Tibial nerve (tissue), 4 donors: ENCODE measurements at regions not wholly inside any gene's neighbourhood (a gene's known extent, or its start where the extent isn't known, plus 50 kb on each side); places are given as distances from the start of the nearest gene placed in this dataset.

Experiments
- DNase-seq, 2 donors: peaks; one replicate each; pipeline ENCODE4 v3.0.0-alpha.2; 2019; ENCODE audit warnings: low spot score in 2 of 2
- H3K27ac ChIP-seq, 4 donors: fragments of 200-600 bp; sonication (generic) in 3 of 4; one replicate each; pipeline ENCODE4 v1.5.1; 2017 to 2019; ENCODE audit warnings: mild to moderate bottlenecking in 1 of 4
- H3K27me3 ChIP-seq, 2 donors: fragments of 200-600 bp; sonication (generic) in 1 of 2; one replicate each; pipeline versions ENCODE4 v1.5.1 to v1.6.0; 2017 to 2019
- H3K36me3 ChIP-seq, 3 donors: fragments of 200-600 bp; sonication (generic); one replicate each; pipeline ENCODE4 v1.5.1; 2018 to 2019
- H3K4me1 ChIP-seq, 4 donors: fragments of 200-600 bp; sonication (generic) in 3 of 4; one replicate each; pipeline ENCODE4 v1.5.1; 2017 to 2019
- H3K4me3 ChIP-seq, 4 donors: fragments of 200-600 bp; sonication (generic) in 3 of 4; one replicate each; pipeline ENCODE4 v1.5.1; 2017 to 2019; ENCODE audit warnings: mild to moderate bottlenecking in 1 of 4, moderate library complexity in 1 of 4
- H3K9me3 ChIP-seq, 4 donors: fragments of 200-600 bp; sonication (generic) in 3 of 4; one replicate each; pipeline ENCODE4 v1.5.1; 2017 to 2019
- CTCF ChIP-seq, 5 experiments: fragments of 200-600 bp in 3 of 5; fragments of 450-650 bp in 2 of 5; sonication (generic) in 3 of 5; IDR thresholded peaks; one replicate each; pipeline ENCODE4 v1.5.1; 2016 to 2019; ENCODE audit warnings: antibody characterized with exemption in 5 of 5, mild to moderate bottlenecking in 3 of 5, moderate library complexity in 2 of 5
- EP300 ChIP-seq, 2 donors: sonication (generic); formaldehyde crosslinking; IDR thresholded peaks; one replicate each; pipeline ENCODE4 v1.6.1; 2017; ENCODE audit warnings: antibody characterized with exemption in 2 of 2, mild to moderate bottlenecking in 1 of 2
- POLR2A ChIP-seq, 2 donors: fragments of 450-650 bp; IDR thresholded peaks; one replicate each; pipeline ENCODE4 v1.6.1; 2017; ENCODE audit warnings: antibody characterized with exemption in 2 of 2, mild to moderate bottlenecking in 2 of 2, moderate library complexity in 2 of 2
- WGBS, 2 donors: methylation state at CpG; one replicate each; pipeline ENCODE4 v1.1.5; 2018; 5-methylcytosine and 5-hydroxymethylcytosine counted together

DNA sequence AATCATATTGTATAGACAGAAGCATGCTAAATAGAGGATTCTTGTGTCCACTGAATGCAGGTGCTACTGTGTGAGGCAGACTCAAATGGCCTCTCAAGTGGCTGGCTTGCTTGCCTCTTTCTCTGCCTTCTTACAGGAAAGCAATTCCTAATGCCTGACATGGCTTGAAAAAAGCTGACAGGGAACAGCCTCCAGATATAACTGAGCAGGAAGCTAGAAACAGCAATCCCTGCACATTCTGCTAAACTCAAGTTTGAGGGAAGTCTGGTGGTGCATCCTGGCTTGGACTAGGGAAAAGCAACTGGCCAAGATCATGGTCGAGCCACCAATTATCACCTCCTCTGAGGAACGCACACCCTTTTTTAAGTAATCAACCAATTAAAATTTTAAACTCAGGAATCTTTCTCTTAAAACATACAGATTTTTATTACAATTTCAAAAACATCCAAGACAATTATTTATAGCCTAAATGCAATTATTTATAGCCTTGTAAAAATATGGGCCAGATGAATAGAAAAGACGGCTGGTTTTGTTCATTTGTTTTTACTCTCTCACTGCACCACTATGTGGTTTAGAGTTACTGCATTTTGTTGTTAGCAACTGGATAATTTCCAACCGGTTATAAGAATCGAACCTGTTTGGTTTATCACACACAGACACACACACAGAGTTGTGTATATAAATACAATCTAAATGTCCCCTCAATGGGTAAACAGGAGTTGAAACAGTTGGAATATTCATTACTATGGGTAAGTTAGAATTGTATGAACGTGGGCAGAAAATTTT lies 290.9 kb upstream of the ANKRD55 start:
- 42 to 56% methylated on average over 6 of the region's 6 CpGs for WGBS, 2 donors
- H3K27ac ChIP-seq = no peak overlapping the region

DNA sequence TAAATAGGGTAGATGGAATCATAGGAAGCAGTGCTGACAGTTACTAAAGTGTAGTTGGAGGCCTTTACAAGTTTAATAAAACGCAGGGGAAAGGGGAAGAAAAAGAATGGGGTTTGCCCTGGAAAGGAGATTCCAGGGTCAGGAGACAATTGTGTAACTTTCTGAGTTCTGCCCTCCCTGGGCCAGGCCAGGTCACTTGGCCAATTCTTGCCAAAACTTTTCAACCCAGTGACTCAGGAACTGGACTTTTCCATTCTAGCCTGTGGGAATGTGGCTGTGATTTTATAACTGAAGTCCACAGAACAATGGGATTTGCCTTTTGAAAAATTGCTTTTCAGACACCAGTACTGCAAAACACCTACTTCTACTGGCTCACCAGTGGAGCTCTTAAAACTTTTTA lies 289.8 kb upstream of the ANKRD55 start:
- H3K4me1 ChIP-seq = peaks cover 0 to 22% (median 7%) of the 10 kb centered on the region in 4 donors
- H3K9me3 ChIP-seq = no peaks in the 10 kb centered on the region
- H3K27me3 ChIP-seq = no peaks in the 10 kb centered on the region
- peak; percentile 19 to 64 for DNase-seq
- H3K4me3 ChIP-seq = no peak overlapping the region
- TF ChIP-seq CTCF (IDR thresholded peaks at IDR 0.05) = no peak
- TF ChIP-seq POLR2A (IDR thresholded peaks at IDR 0.05) = no peak
- TF ChIP-seq EP300 (IDR thresholded peaks at IDR 0.05) = peak; percentile 55 to 93
- H3K27ac ChIP-seq = peak overlapping the region in 1 of 4 donors; percentile 9
- H3K36me3 ChIP-seq = no peaks in the 10 kb centered on the region
- 0 to 13% methylated on average over 1 of the region's 1 CpG for WGBS, 2 donors

More for the DNA sequence above, 290.9 kb upstream of the ANKRD55 start:
- Histone ChIP-seq H3K27me3 (no peaks in the 10 kb centered on the region), H3K4me3 (no peak overlapping the region), H3K36me3 (no peaks in the 10 kb centered on the region), H3K4me1 (peaks cover 0 to 22% (median 7%) of the 10 kb centered on the region in 4 donors), H3K9me3 (no peaks in the 10 kb centered on the region)
- no peak for TF ChIP-seq CTCF (IDR thresholded peaks at IDR 0.05)
- no peak for TF ChIP-seq EP300 (IDR thresholded peaks at IDR 0.05)
- TF ChIP-seq POLR2A (IDR thresholded peaks at IDR 0.05) = no peak
- no peak for DNase-seq

- peaks cover 0 to 22% (median 8%) of the 10 kb centered on the region in 4 donors for H3K4me1 ChIP-seq
- H3K4me3 ChIP-seq = no peak overlapping the region
- TF ChIP-seq CTCF (IDR thresholded peaks at IDR 0.05) (no peak), POLR2A (IDR thresholded peaks at IDR 0.05) (no peak), EP300 (IDR thresholded peaks at IDR 0.05) (no peak)
- no peaks in the 10 kb centered on the region for H3K36me3 ChIP-seq
- no peaks in the 10 kb centered on the region for H3K27me3 ChIP-seq
- no peak for DNase-seq
- no peak overlapping the region for H3K27ac ChIP-seq
- H3K9me3 ChIP-seq = no peaks in the 10 kb centered on the region
- WGBS, 2 donors = 56 to 63% methylated on average over 5 of the region's 5 CpGs
Observed at GRCh38 chr5:56522169-56522568, 289.0 kb upstream of the ANKRD55 start.

- no peak for DNase-seq
- no peak overlapping the region for H3K27ac ChIP-seq
- H3K9me3 ChIP-seq = no peaks in the 10 kb centered on the region
- no peak overlapping the region for H3K4me3 ChIP-seq
- H3K27me3 ChIP-seq = no peaks in the 10 kb centered on the region
- 86 to 93% methylated on average over 11 of the region's 11 CpGs for WGBS, 2 donors
- H3K36me3 ChIP-seq = no peaks in the 10 kb centered on the region
- TF ChIP-seq POLR2A (IDR thresholded peaks at IDR 0.05) (no peak), EP300 (IDR thresholded peaks at IDR 0.05) (no peak), CTCF (IDR thresholded peaks at IDR 0.05) (no peak)
- H3K4me1 ChIP-seq = peaks cover 0 to 31% (median 11%) of the 10 kb centered on the region in 4 donors
Observed at GRCh38 chr5:56520986-56521730, 288.0 kb upstream of the ANKRD55 start.

DNA sequence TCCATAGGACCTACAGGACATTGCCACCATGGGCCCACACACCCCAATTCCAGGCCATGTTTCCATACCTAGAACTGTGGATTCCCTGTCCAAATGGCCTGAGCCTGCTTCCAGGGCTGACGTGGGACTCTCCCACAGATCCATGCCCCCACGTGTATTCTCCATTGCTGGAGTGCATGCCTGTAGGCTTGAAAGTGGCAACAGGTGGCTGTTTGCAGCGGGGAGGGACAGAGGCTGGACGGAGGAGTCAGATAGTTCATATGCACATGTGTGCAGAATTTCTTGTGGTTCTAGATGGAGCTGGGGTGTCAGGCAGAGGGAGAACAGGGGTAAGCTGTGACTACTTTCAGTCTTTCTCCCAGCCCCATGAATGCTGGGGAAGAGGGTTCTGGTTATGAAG lies 285.7 kb upstream of the ANKRD55 start:
- Histone ChIP-seq H3K27ac (no peak overlapping the region), H3K4me1 (peaks cover 0 to 28% (median 11%) of the 10 kb centered on the region in 4 donors), H3K36me3 (no peaks in the 10 kb centered on the region), H3K9me3 (no peaks in the 10 kb centered on the region), H3K4me3 (no peak overlapping the region), H3K27me3 (no peaks in the 10 kb centered on the region)
- no peak for DNase-seq
- TF ChIP-seq CTCF (IDR thresholded peaks at IDR 0.05) (no peak), POLR2A (IDR thresholded peaks at IDR 0.05) (no peak), EP300 (IDR thresholded peaks at IDR 0.05) (no peak)
- 96% methylated on average over 4 of the region's 4 CpGs for WGBS, 2 donors
